IgD-negative memory B cell (primary cell): ENCODE measurements at regions not wholly inside any gene's neighbourhood (a gene's known extent, or its start where the extent isn't known, plus 50 kb on each side); places are given as distances from the start of the nearest gene placed in this dataset.
"Not testable (repeated sequence)": the region's sequence is repeated elsewhere in the genome, so short reads cannot be mapped to it uniquely, and the experiment has no call there.

Source experiments
- H3K27ac Mint-ChIP-seq, 3 donors: one replicate each; pipeline ENCODE4 v1.8.0; 2020 to 2022; ENCODE audit warnings: mild to moderate bottlenecking in 3 of 3, mixed read lengths in 3 of 3, moderate library complexity in 1 of 3
- H3K27me3 Mint-ChIP-seq: one replicate; pipeline ENCODE4 v1.8.0; 2021; ENCODE audit warnings: mixed read lengths
- H3K36me3 Mint-ChIP-seq: one replicate; pipeline ENCODE4 v1.8.0; 2020; ENCODE audit warnings: mild to moderate bottlenecking, mixed read lengths
- H3K4me1 Mint-ChIP-seq, 3 donors: one replicate each; pipeline ENCODE4 v1.8.0; 2020 to 2022; ENCODE audit warnings: mixed read lengths in 3 of 3, mild to moderate bottlenecking in 1 of 3
- H3K4me3 Mint-ChIP-seq, 4 donors: one replicate each; pipeline ENCODE4 v1.8.0; 2020 to 2022; ENCODE audit warnings: mild to moderate bottlenecking in 4 of 4, mixed read lengths in 4 of 4, moderate library complexity in 3 of 4
- H3K9me3 Mint-ChIP-seq, 3 donors: one replicate each; pipeline ENCODE4 v1.8.0; 2020 to 2021; ENCODE audit warnings: mixed read lengths in 3 of 3, mild to moderate bottlenecking in 1 of 3

DNA sequence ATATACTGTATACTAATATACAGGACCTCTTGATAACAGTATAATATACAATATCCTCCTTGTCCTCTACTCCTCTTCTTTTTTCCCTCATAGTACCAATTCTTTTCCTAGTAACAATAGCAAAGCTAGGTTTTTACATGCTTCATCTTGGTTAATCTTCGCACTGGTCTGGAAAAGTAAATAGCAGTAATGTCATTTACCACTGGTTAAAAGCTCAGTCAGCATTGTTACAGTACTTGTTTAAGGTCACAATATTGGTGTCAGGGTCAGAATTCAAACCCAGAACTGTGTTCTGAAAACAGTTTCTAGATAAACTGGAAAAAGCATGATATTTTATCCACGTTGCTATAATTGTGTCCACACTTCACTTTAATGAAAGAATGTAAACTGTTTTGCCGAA, 692.4 kb upstream of the CDH6 start:
- Mint-ChIP-seq H3K36me3 (no peaks in the 10 kb centered on the region), H3K27ac (peak overlapping the region in 1 of 3 donors; percentile 28), H3K27me3 (no peaks in the 10 kb centered on the region), H3K9me3 (peaks cover 0 to 7% (median 0%) of the 10 kb centered on the region in 3 donors), H3K4me3 (no peak overlapping the region), H3K4me1 (peaks cover 0 to 3% (median 0%) of the 10 kb centered on the region in 3 donors)

- Mint-ChIP-seq H3K36me3 (no peaks in the 10 kb centered on the region), H3K9me3 (peaks cover 0 to 7% (median 0%) of the 10 kb centered on the region in 3 donors), H3K27me3 (no peaks in the 10 kb centered on the region), H3K4me3 (no peak overlapping the region), H3K27ac (no peak overlapping the region), H3K4me1 (peaks cover 0 to 3% (median 0%) of the 10 kb centered on the region in 3 donors)
Observed at GRCh38 chr5:30500513-30500912, 693.0 kb upstream of the CDH6 start.

- Mint-ChIP-seq H3K9me3 (peaks cover 0 to 7% (median 2%) of the 10 kb centered on the region in 3 donors), H3K36me3 (no peaks in the 10 kb centered on the region), H3K4me1 (peaks cover 0 to 3% (median 0%) of the 10 kb centered on the region in 3 donors), H3K4me3 (no peak overlapping the region), H3K27ac (no peak overlapping the region), H3K27me3 (no peaks in the 10 kb centered on the region)
Observed at GRCh38 chr5:30499402-30499801, 694.1 kb upstream of the CDH6 start.

DNA sequence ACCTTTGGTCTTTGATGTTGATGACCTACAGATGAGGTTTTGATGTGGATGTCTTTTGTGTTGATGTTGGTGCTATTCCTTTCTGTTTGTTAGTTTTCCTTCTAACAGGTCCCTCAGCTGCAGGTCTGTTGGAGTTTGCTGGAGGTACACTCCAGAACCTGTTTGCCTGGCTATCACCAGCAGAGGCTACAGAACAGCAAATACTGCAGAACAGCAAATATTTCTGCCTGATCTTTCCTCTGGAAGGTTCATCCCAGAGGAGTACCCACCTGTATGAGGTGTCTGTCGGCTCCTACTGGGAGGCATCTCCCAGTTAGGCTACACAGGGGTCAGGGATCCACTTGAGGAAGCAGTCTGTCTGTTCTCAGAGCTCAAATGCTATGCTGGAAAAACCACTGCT, 694.5 kb upstream of the CDH6 start:
- Mint-ChIP-seq H3K36me3 (no peaks in the 10 kb centered on the region), H3K27ac (no peak overlapping the region), H3K27me3 (no peaks in the 10 kb centered on the region), H3K4me1 (peaks cover 0 to 3% (median 0%) of the 10 kb centered on the region in 3 donors), H3K4me3 (no peak overlapping the region), H3K9me3 (peaks cover 0 to 6% (median 2%) of the 10 kb centered on the region in 3 donors)

DNA sequence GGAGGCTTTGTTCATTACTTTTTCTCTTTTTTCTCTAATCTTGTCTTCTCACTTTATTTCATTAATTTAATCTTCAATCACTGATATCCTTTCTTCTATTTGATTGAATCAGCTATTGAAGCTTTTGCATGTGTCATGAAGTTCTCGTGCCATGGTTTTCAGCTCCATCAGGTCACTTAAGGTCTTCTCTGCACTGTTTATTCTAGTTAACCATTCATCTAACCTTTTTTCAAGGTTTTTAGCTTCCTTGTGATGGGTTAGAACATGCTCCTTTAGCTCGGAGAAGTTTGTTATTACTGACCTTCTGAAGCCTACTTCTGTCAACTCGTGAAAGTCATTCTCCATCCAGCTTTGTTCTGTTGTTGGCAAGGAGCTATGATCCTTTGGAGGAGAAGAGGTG, 695.0 kb upstream of the CDH6 start:
- not testable (repeated sequence) for H3K36me3 Mint-ChIP-seq, H3K27me3 Mint-ChIP-seq, H3K4me3 Mint-ChIP-seq, H3K4me1 Mint-ChIP-seq, H3K27ac Mint-ChIP-seq, H3K9me3 Mint-ChIP-seq

- H3K36me3 Mint-ChIP-seq, H3K4me1 Mint-ChIP-seq, H3K4me3 Mint-ChIP-seq, H3K9me3 Mint-ChIP-seq, H3K27me3 Mint-ChIP-seq, H3K27ac Mint-ChIP-seq: not testable (repeated sequence)
Observed at GRCh38 chr5:30494113-30494512, 699.4 kb upstream of the CDH6 start.

DNA sequence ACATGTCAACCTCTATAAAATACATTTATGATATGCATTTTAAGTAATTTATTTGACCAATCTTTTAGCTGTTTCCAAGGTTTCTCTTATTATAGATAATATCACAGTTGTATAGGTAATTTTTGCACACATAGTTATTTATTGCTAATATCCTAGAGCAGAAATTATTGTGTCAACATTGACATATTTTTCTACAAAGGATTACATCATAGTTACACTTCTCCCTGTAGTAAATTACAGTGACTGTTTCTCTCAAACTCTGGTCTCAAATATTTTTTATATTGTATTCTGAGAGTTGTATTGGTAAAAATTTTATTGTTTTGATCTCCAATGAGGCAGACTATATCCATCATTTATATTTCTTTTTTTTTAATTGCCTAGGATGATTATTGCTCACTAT, 714.4 kb upstream of the CDH6 start:
- H3K27ac Mint-ChIP-seq: no peak overlapping the region
- H3K4me3 Mint-ChIP-seq: no peak overlapping the region
- H3K4me1 Mint-ChIP-seq: no peaks in the 10 kb centered on the region
- peaks cover 2 to 20% (median 6%) of the 10 kb centered on the region in 3 donors for H3K9me3 Mint-ChIP-seq
- H3K36me3 Mint-ChIP-seq: no peaks in the 10 kb centered on the region
- no peaks in the 10 kb centered on the region for H3K27me3 Mint-ChIP-seq

DNA sequence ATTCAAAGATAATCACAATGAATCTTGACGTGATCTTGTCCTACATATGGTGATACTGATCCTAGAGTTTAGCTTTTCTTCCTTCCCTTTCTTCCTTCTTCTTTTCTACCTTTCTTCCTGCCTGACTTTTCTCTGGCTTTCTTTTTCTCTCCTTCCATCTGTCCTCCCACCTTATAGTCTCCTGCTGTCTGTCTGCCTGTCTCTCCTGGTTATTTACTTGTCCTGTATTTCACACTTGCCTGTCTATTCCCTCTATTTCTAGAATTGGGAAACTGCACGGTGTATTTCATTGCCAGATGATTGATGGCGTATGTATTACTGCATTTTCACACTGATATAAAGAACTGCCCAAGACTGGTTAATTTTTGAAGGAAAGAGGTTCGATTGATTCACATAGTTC, 718.1 kb upstream of the CDH6 start:
- Mint-ChIP-seq H3K36me3 (peaks cover 1% of the 10 kb centered on the region), H3K27ac (no peak overlapping the region), H3K4me3 (no peak overlapping the region), H3K27me3 (no peaks in the 10 kb centered on the region), H3K9me3 (peaks cover 2 to 20% (median 6%) of the 10 kb centered on the region in 3 donors), H3K4me1 (no peaks in the 10 kb centered on the region)

DNA sequence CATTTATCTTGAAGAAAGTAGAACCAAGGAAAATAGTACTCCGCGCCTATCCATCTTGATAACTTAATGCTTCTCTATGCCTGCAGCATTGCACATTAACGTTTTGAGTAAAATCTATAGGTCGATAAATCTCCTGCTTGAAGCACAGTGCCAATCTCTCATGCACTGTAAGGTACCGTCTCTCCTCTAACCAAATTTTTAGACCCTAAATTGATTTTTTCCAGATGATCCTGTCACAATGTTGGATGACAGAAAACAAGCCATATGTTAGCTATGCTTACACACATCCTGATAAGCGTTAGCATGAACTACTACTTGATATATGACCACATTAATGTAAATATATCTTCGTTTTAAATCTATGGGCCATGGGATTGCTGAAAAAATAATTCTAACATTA, 723.8 kb upstream of the CDH6 start:
- peaks cover 1% of the 10 kb centered on the region for H3K36me3 Mint-ChIP-seq
- no peaks in the 10 kb centered on the region for H3K4me1 Mint-ChIP-seq
- H3K27me3 Mint-ChIP-seq: no peaks in the 10 kb centered on the region
- no peak overlapping the region for H3K27ac Mint-ChIP-seq
- H3K4me3 Mint-ChIP-seq: no peak overlapping the region
- peaks cover 5 to 33% (median 13%) of the 10 kb centered on the region in 3 donors for H3K9me3 Mint-ChIP-seq

DNA sequence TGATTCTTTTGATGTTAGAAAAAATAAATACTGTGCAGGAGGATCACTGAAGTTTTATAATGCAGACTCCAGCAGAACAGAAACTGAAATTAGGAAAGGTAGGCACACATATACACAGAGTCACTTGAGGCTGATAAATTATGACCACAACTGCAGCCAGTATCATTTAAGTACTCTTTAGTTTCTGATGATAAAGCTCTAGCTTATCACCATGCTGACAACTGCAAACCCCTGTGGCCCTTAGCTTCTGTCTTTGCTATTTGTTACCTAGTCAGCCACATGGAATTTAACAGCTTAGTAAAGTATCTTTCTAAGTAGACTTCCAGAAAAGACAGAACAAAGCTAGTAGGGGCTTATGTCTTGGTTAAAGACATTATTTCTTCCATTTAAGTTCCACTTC, 734.8 kb upstream of the CDH6 start:
- Mint-ChIP-seq H3K36me3 (no peaks in the 10 kb centered on the region), H3K27ac (no peak overlapping the region), H3K9me3 (peaks cover 2 to 6% (median 4%) of the 10 kb centered on the region in 3 donors), H3K27me3 (no peaks in the 10 kb centered on the region), H3K4me3 (no peak overlapping the region), H3K4me1 (peaks cover 0 to 1% (median 0%) of the 10 kb centered on the region in 3 donors)

- H3K27ac Mint-ChIP-seq: peak overlapping the region in 1 of 3 donors; percentile 50
- H3K4me3 Mint-ChIP-seq, H3K9me3 Mint-ChIP-seq, H3K27me3 Mint-ChIP-seq, H3K4me1 Mint-ChIP-seq, H3K36me3 Mint-ChIP-seq: not testable (repeated sequence)
Observed at GRCh38 chr5:30455484-30455883, 738.0 kb upstream of the CDH6 start.

- H3K27ac Mint-ChIP-seq: no peak overlapping the region
- peaks cover 4 to 10% (median 5%) of the 10 kb centered on the region in 3 donors for H3K9me3 Mint-ChIP-seq
- H3K27me3 Mint-ChIP-seq: no peaks in the 10 kb centered on the region
- no peak overlapping the region for H3K4me3 Mint-ChIP-seq
- peaks cover 0 to 1% (median 0%) of the 10 kb centered on the region in 3 donors for H3K4me1 Mint-ChIP-seq
- H3K36me3 Mint-ChIP-seq: no peaks in the 10 kb centered on the region
Observed at GRCh38 chr5:30453168-30453567, 740.3 kb upstream of the CDH6 start.

DNA sequence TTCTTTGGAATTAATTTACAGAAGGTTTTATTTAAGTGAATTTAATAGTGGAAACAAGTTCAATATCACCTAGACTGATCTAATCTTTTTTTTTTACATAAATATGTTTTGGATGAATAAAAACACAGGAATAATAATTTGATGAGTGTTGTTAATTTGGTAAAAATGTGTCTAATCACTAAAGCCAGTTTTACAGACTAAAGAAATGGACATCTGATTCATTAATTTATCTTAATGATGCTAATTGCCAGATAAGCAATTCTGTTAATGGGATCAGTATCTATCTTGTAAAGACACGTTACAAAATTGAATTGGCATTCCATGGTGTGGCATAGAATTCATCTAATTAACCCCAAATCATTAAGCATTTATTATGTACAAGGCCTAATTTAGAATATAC, 743.3 kb upstream of the CDH6 start:
- H3K4me3 Mint-ChIP-seq: no peak overlapping the region
- H3K27ac Mint-ChIP-seq: no peak overlapping the region
- no peaks in the 10 kb centered on the region for H3K4me1 Mint-ChIP-seq
- no peaks in the 10 kb centered on the region for H3K36me3 Mint-ChIP-seq
- no peaks in the 10 kb centered on the region for H3K27me3 Mint-ChIP-seq
- H3K9me3 Mint-ChIP-seq: peaks cover 2 to 10% (median 6%) of the 10 kb centered on the region in 3 donors

DNA sequence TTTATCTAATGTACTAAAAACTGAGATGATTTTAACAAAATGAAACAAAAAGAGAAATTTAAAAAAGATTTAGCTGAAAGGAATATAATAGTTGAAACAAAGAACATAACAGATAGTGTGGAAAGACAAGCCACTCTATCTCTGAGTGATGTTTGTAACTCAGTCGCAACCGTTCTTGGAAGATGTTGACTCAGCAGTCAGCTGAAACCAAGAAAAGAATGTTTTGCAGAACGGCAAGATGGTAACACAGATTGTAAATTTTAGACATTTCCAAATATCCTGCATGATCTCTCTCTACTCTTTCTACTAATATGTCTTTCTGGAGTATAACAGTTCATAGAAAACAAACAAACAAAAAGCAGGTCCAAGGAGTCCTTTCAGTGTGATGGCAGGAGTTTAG, 746.1 kb upstream of the CDH6 start:
- H3K27me3 Mint-ChIP-seq: no peaks in the 10 kb centered on the region
- H3K27ac Mint-ChIP-seq: no peak overlapping the region
- H3K36me3 Mint-ChIP-seq: no peaks in the 10 kb centered on the region
- no peaks in the 10 kb centered on the region for H3K4me1 Mint-ChIP-seq
- peaks cover 2 to 10% (median 4%) of the 10 kb centered on the region in 3 donors for H3K9me3 Mint-ChIP-seq
- no peak overlapping the region for H3K4me3 Mint-ChIP-seq

DNA sequence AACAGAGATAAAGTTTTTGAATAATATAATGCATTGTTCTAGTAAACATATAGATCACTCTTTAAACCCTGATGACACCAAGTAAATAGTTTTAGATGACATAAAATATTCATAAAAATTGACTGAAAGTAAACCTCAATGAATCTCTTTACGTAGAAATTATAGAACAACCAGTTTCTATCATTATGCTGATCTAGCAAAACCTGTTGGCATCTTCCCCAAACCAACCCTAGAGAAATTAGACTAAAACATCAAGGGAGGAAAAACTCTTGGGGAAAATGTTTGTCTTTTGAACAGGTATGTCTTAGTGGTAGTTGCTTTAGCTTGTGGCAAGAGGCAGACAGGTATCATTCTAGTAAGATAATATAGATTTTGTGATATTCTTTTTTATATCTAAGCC, 747.0 kb upstream of the CDH6 start:
- H3K36me3 Mint-ChIP-seq: no peaks in the 10 kb centered on the region
- H3K9me3 Mint-ChIP-seq: peaks cover 2 to 10% (median 4%) of the 10 kb centered on the region in 3 donors
- no peak overlapping the region for H3K4me3 Mint-ChIP-seq
- H3K27me3 Mint-ChIP-seq: no peaks in the 10 kb centered on the region
- no peak overlapping the region for H3K27ac Mint-ChIP-seq
- H3K4me1 Mint-ChIP-seq: no peaks in the 10 kb centered on the region

DNA sequence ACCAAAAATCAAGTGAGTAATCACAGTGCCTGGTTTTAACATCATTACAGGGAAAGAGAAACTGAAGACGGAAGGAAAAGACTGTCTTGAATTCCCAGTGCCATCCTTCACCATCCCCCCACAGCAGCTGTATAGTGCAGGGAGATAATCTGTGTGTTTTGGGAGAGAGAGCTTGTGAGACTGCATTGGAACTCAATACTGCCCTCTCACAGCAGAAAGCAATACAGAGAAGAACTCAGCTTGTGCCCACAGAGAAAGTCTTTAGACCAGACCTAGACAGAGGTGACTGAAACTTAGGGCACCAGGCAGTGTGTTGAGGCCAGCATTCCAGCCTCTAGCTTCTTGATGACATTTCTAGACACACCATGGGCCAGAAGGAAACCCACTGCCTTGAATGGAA, 754.7 kb upstream of the CDH6 start:
- no peaks in the 10 kb centered on the region for H3K4me1 Mint-ChIP-seq
- H3K4me3 Mint-ChIP-seq: no peak overlapping the region
- H3K27ac Mint-ChIP-seq: no peak overlapping the region
- H3K27me3 Mint-ChIP-seq: no peaks in the 10 kb centered on the region
- H3K9me3 Mint-ChIP-seq: peaks cover 2 to 5% (median 5%) of the 10 kb centered on the region in 3 donors
- peaks cover 2% of the 10 kb centered on the region for H3K36me3 Mint-ChIP-seq

DNA sequence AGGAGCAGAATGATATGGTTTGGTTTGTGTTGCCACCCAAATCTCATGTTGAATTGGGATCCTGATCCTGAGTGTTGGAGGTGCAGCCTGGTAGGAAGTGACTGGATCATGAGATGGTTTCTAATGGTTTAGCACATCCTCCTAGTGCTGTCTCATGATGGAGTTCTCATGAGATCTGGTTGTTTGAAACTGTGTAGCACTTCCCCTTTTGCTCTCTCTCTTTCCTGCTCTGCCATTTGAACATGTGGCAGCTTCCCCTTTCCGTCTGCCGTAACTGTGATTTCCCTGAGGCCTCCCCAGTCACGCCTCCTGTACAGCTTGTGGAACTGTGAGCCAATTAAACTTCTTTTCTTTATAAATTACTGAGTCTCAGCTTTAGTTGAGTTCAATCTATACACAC, 756.8 kb upstream of the CDH6 start:
- no peaks in the 10 kb centered on the region for H3K4me1 Mint-ChIP-seq
- no peak overlapping the region for H3K4me3 Mint-ChIP-seq
- H3K36me3 Mint-ChIP-seq: peaks cover 2% of the 10 kb centered on the region
- H3K27me3 Mint-ChIP-seq: no peaks in the 10 kb centered on the region
- no peak overlapping the region for H3K27ac Mint-ChIP-seq
- peaks cover 2 to 8% (median 5%) of the 10 kb centered on the region in 3 donors for H3K9me3 Mint-ChIP-seq
